ENCODE measurements at regions not wholly inside any gene's neighbourhood (a gene's known extent, or its start where the extent isn't known, plus 50 kb on each side); places are given as distances from the start of the nearest gene placed in this dataset.

GRCh38 chr6:67875877-67876383, 759.2 kb upstream of the ADGRB3 start:
- Mint-ChIP-seq H3K36me3 (ENCODE audit: insufficient read depth, unreplicated experiment) (no peaks in the 10 kb centered on the region), H3K4me1 (ENCODE audit: low read depth, unreplicated experiment) (no peaks in the 10 kb centered on the region), H3K9me3 (ENCODE audit: low read depth, unreplicated experiment) (peaks cover 9% of the 10 kb centered on the region), H3K4me3 (ENCODE audit: low read depth, unreplicated experiment) (no peak overlapping the region), H3K27ac (ENCODE audit: unreplicated experiment) (no peak overlapping the region), H3K27me3 (ENCODE audit: unreplicated experiment) (no peaks in the 10 kb centered on the region)
- DNase-seq, result no peak
- TF ChIP-seq, protein P1, sequence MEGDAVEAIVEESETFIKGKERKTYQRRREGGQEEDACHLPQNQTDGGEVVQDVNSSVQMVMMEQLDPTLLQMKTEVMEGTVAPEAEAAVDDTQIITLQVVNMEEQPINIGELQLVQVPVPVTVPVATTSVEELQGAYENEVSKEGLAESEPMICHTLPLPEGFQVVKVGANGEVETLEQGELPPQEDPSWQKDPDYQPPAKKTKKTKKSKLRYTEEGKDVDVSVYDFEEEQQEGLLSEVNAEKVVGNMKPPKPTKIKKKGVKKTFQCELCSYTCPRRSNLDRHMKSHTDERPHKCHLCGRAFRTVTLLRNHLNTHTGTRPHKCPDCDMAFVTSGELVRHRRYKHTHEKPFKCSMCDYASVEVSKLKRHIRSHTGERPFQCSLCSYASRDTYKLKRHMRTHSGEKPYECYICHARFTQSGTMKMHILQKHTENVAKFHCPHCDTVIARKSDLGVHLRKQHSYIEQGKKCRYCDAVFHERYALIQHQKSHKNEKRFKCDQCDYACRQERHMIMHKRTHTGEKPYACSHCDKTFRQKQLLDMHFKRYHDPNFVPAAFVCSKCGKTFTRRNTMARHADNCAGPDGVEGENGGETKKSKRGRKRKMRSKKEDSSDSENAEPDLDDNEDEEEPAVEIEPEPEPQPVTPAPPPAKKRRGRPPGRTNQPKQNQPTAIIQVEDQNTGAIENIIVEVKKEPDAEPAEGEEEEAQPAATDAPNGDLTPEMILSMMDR (IDR thresholded peaks at IDR 0.05; ENCODE audit: unreplicated experiment), result no peak
- BruUV-seq (replicated peaks), result no TSS peak
- CTCF ChIA-PET, result no interaction called here
- intact Hi-C loops (cut with micrococcal nuclease; ENCODE audit: unreplicated experiment), result no loop called here

DNA sequence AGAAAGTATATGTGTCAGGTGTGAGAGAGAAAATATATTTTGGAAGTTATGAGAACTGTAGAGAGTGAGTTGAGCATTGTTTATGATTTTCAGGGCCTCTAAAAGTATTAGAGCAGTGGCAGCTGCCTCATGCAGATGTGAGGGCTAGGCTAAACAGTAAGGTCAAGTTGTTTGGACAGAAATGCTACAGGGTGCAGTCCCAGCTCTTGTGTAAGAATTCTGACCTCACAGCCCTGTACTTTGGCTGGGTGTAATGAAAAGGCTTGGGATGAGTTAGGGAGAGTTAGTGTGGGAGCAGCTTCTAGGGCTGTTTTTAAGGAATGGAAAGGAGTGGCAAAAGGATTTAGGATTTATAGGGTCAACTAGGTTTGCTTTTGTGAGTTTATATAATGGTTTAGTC, 764.8 kb upstream of the ADGRB3 start:
- TF ChIP-seq, protein P1 (IDR thresholded peaks at IDR 0.05; ENCODE audit: unreplicated experiment), result no peak
- CTCF ChIA-PET, result no interaction called here
- no peak overlapping the region for H3K27ac Mint-ChIP-seq (ENCODE audit: unreplicated experiment)
- DNase-seq, result no peak
- H3K4me1 Mint-ChIP-seq (ENCODE audit: low read depth, unreplicated experiment), result no peaks in the 10 kb centered on the region
- no peaks in the 10 kb centered on the region for H3K27me3 Mint-ChIP-seq (ENCODE audit: unreplicated experiment)
- no TSS peak for BruUV-seq (replicated peaks)
- H3K4me3 Mint-ChIP-seq (ENCODE audit: low read depth, unreplicated experiment), result no peak overlapping the region
- H3K36me3 Mint-ChIP-seq (ENCODE audit: insufficient read depth, unreplicated experiment), result no peaks in the 10 kb centered on the region
- peaks cover 9% of the 10 kb centered on the region for H3K9me3 Mint-ChIP-seq (ENCODE audit: low read depth, unreplicated experiment)
- intact Hi-C loops (cut with micrococcal nuclease; ENCODE audit: unreplicated experiment), result no loop called here

DNA sequence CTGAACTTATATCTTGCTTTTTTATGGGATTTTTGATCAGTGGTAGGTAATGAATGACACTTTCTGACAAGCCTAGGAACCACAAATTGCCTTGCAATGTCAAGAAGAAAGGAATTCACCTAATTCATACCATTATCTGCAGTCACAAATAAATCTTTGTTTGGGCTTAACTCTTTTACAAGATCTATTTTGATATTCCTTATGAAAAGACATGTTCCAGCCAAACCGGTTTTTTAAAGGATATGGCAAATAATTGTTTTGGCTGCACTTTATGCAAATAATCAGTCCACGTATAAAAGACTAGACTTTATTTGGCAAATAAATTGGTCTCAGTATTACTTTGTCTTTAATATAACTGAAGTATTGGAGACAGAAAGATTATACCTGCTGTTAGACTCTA, 771.7 kb upstream of the ADGRB3 start:
- Mint-ChIP-seq H3K9me3 (ENCODE audit: low read depth, unreplicated experiment) (peaks cover 7% of the 10 kb centered on the region), H3K4me3 (ENCODE audit: low read depth, unreplicated experiment) (no peak overlapping the region), H3K36me3 (ENCODE audit: insufficient read depth, unreplicated experiment) (no peaks in the 10 kb centered on the region), H3K27me3 (ENCODE audit: unreplicated experiment) (no peaks in the 10 kb centered on the region), H3K4me1 (ENCODE audit: low read depth, unreplicated experiment) (no peaks in the 10 kb centered on the region), H3K27ac (ENCODE audit: unreplicated experiment) (no peak overlapping the region)
- no TSS peak for BruUV-seq (replicated peaks)
- CTCF ChIA-PET, result no interaction called here
- DNase-seq, result no peak
- intact Hi-C loops (cut with micrococcal nuclease; ENCODE audit: unreplicated experiment), result no loop called here
- TF ChIP-seq, protein P1 (IDR thresholded peaks at IDR 0.05; ENCODE audit: unreplicated experiment), result no peak

GRCh38 chr6:67854098-67854497, 781.0 kb upstream of the ADGRB3 start:
- H3K27me3 Mint-ChIP-seq (ENCODE audit: unreplicated experiment), result no peaks in the 10 kb centered on the region
- no peak overlapping the region for H3K27ac Mint-ChIP-seq (ENCODE audit: unreplicated experiment)
- TF ChIP-seq, protein P1 (IDR thresholded peaks at IDR 0.05; ENCODE audit: unreplicated experiment), result no peak
- no peak for DNase-seq
- intact Hi-C loops (cut with micrococcal nuclease; ENCODE audit: unreplicated experiment), result no loop called here
- H3K9me3 Mint-ChIP-seq (ENCODE audit: low read depth, unreplicated experiment), result peaks cover 17% of the 10 kb centered on the region
- no peaks in the 10 kb centered on the region for H3K36me3 Mint-ChIP-seq (ENCODE audit: insufficient read depth, unreplicated experiment)
- no TSS peak for BruUV-seq (replicated peaks)
- no peak overlapping the region for H3K4me3 Mint-ChIP-seq (ENCODE audit: low read depth, unreplicated experiment)
- CTCF ChIA-PET, result no interaction called here
- no peaks in the 10 kb centered on the region for H3K4me1 Mint-ChIP-seq (ENCODE audit: low read depth, unreplicated experiment)

Measured in Calu3 (cell line).